Stimulated activated memory B cell treated with anti-CD40 and anti-IgM and Interleukin-4, amounts not matched to agents 10 μg/mL and 1 μg/mL and 100 μg/mL, for 72 hours (primary cell): ENCODE measurements at regions not wholly inside any gene's neighbourhood (a gene's known extent, or its start where the extent isn't known, plus 50 kb on each side); places are given as distances from the start of the nearest gene placed in this dataset.

Experiments used
- ATAC-seq: fragments of 150-1000 bp; cut with Tn5 transposase; 2 replicates; pipeline ENCODE4 v1.10.0; 2021
- H3K27ac Mint-ChIP-seq: one replicate; pipeline ENCODE4 v1.8.0; 2022; ENCODE audit warnings: mild to moderate bottlenecking, mixed read lengths
- H3K27me3 Mint-ChIP-seq: one replicate; pipeline ENCODE4 v1.8.0; 2022; ENCODE audit warnings: mixed read lengths
- H3K36me3 Mint-ChIP-seq: one replicate; pipeline ENCODE4 v1.8.0; 2022; ENCODE audit warnings: mixed read lengths
- H3K4me1 Mint-ChIP-seq: one replicate; pipeline ENCODE4 v1.8.0; 2022; ENCODE audit warnings: mixed read lengths
- H3K4me3 Mint-ChIP-seq: one replicate; pipeline ENCODE4 v1.8.0; 2022; ENCODE audit warnings: mild to moderate bottlenecking, moderate library complexity, mixed read lengths
- H3K9me3 Mint-ChIP-seq: one replicate; pipeline ENCODE4 v1.8.0; 2022; ENCODE audit warnings: mixed read lengths

DNA sequence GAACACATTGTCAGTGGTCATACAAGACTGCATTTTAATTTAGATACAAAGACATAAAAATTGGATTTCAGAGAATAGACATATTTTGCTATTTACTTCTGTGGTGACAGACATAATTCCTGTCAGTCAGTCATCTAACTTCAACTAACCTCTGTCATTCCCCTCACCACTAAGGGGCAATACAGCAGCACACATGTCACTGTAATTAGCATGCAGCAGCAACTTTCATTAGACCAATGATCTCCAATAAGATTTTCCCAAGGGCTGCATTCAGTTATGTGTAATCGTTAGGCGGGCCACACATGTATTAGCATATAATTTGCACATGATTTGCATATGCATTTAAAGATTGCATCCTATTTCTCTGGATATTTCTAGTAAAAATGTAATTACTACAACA is 624.5 kb downstream of the NR4A2 start:
- ATAC-seq = no peak
- Mint-ChIP-seq H3K9me3 (no peaks in the 10 kb centered on the region), H3K4me1 (no peaks in the 10 kb centered on the region), H3K27me3 (no peaks in the 10 kb centered on the region), H3K4me3 (no peak overlapping the region), H3K27ac (no peak overlapping the region), H3K36me3 (no peaks in the 10 kb centered on the region)

DNA sequence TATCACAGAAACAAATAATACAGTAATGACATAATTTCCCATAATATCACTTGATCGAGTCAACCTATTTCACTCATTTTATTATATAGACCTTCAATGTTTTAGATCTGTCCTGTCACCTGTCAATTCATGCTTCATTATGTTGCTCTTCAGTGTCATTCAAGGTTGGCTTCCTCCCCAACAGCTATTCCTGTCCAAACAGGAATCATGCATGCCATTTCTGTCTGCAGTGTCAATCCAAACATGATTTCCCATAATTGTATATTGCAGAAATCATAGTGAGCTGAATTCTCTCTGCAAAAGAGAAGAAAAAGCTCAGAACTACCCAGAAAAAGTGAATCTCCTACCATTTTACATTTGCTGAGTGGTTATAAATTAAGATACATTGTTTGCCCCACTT is 628.6 kb downstream of the NR4A2 start:
- Mint-ChIP-seq H3K36me3 (no peaks in the 10 kb centered on the region), H3K4me1 (no peaks in the 10 kb centered on the region), H3K4me3 (no peak overlapping the region), H3K27me3 (no peaks in the 10 kb centered on the region), H3K9me3 (no peaks in the 10 kb centered on the region), H3K27ac (no peak overlapping the region)
- no peak for ATAC-seq

DNA sequence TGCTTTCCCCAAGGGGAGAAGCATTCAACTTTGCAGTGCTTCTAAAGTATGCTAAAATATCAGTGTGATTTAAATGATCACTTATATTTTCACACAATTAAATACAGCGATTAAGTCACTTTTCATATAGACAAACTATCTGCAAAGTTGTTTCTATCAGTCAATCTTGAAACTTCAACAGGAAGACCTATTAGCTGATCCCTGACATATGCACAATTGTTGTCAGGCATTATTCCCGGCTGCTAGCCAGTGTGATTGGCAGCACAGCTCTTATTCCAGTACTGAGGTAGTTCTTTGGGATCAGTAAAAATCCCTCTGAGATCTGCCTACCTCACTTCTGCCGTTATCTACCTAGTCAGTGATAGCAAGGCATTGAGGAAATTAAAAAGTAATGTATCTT is 629.5 kb downstream of the NR4A2 start:
- Mint-ChIP-seq H3K36me3 (no peaks in the 10 kb centered on the region), H3K4me1 (no peaks in the 10 kb centered on the region), H3K9me3 (no peaks in the 10 kb centered on the region), H3K4me3 (no peak overlapping the region), H3K27me3 (no peaks in the 10 kb centered on the region), H3K27ac (no peak overlapping the region)
- no peak for ATAC-seq

DNA sequence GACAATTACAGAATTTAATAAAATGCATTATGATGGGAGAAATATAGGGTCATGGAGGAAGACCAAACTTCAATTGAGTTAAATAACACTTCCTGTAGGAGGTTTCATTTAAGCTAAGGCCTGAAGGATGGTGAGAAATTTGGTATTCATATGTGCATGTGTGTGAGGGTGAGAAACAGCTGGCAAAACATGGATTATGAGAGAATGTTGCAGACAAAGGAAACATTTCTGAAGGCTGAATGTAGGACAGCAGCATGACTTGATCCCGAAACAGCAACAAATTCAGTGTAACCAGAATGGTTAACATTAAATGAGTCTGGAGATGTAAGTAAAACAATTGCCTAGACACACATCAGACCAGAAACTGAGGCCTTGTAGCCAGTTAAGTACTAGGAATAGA is 630.8 kb downstream of the NR4A2 start:
- Mint-ChIP-seq H3K4me3 (no peak overlapping the region), H3K4me1 (no peaks in the 10 kb centered on the region), H3K27me3 (no peaks in the 10 kb centered on the region), H3K27ac (no peak overlapping the region), H3K36me3 (no peaks in the 10 kb centered on the region), H3K9me3 (no peaks in the 10 kb centered on the region)
- no peak for ATAC-seq

DNA sequence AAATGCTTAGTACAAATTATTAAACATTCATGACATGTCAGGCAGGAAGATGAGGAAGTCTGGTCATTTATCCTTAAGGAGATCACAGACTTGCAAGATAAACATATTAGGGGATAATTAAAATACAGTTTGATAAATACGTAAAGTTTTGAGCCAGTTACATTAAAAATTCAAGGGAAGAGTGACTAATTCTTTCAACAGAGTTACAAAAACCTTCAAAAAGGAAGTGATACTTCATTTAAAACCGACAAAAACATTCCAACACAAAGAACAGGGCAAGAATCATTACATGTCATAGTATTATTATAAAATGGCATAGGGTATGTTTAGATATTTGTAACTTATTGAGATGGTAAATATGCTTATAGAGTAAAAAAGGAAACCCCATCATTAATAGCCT is 636.0 kb downstream of the NR4A2 start:
- Mint-ChIP-seq H3K27ac (no peak overlapping the region), H3K4me3 (no peak overlapping the region), H3K27me3 (no peaks in the 10 kb centered on the region), H3K4me1 (no peaks in the 10 kb centered on the region), H3K9me3 (no peaks in the 10 kb centered on the region), H3K36me3 (no peaks in the 10 kb centered on the region)
- ATAC-seq = no peak

DNA sequence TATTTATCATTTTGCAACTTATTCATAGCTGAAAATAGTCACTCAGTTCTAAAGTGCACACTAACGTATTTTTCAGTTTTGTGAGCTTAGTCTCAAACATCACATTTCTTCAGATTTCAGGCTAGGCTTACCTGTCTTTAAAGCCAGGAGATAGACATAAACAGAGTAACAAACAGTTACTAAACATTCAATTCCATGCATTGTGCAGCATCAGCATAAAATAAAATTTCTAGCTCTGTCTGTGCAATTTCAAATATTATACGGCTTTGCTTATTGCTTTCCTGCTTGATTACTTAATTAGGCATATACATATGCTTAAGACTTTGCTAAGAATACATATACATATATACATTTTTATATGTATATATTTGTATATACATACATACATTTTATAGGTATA is 637.0 kb downstream of the NR4A2 start:
- Mint-ChIP-seq H3K27ac (no peak overlapping the region), H3K36me3 (no peaks in the 10 kb centered on the region), H3K4me3 (no peak overlapping the region), H3K4me1 (peaks cover 9% of the 10 kb centered on the region), H3K27me3 (no peaks in the 10 kb centered on the region), H3K9me3 (no peaks in the 10 kb centered on the region)
- ATAC-seq = no peak

DNA sequence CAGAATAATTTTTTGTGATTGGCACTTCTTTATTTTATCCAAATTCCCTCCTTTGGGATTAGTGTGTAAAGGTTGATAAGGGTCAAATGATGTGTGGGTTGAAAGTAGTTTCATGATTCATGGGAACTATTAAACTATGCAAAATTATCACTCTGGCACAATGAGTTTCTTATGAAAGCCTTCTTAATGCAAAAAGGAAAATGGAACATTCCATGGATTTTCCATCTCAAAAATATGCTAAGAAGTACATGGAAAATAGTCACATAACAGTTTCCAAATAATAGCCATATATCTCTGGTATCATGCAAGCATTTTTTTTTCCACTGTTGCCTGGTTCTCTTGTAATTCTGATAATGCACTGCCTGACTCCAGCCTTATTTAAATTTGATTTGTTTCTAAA is 639.7 kb downstream of the NR4A2 start:
- H3K27ac Mint-ChIP-seq = no peak overlapping the region
- peaks cover 9% of the 10 kb centered on the region for H3K4me1 Mint-ChIP-seq
- H3K27me3 Mint-ChIP-seq = no peaks in the 10 kb centered on the region
- no peaks in the 10 kb centered on the region for H3K9me3 Mint-ChIP-seq
- ATAC-seq = no peak
- no peaks in the 10 kb centered on the region for H3K36me3 Mint-ChIP-seq
- H3K4me3 Mint-ChIP-seq = no peak overlapping the region

DNA sequence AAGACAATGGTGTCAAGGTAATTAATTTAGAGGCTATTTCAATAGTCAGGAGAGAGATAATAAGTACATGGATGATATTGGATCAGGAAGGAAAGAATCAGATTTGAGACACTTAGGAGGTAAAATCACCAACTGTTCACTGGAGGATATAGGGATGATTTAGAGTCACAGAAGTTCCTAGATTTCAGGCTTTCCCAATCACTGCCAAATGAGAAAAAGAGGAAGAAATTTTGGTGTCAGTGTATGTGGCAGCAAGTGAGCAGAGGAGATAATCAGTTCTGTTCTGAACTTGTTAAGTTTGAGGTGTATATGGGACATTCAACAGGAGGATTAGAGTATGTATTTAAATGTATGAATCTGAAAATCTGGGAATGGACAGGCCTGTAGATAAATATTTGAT is 640.4 kb downstream of the NR4A2 start:
- no peaks in the 10 kb centered on the region for H3K27me3 Mint-ChIP-seq
- H3K36me3 Mint-ChIP-seq = no peaks in the 10 kb centered on the region
- H3K4me1 Mint-ChIP-seq = peaks cover 9% of the 10 kb centered on the region
- no peak overlapping the region for H3K4me3 Mint-ChIP-seq
- no peaks in the 10 kb centered on the region for H3K9me3 Mint-ChIP-seq
- no peak overlapping the region for H3K27ac Mint-ChIP-seq
- ATAC-seq = no peak

DNA sequence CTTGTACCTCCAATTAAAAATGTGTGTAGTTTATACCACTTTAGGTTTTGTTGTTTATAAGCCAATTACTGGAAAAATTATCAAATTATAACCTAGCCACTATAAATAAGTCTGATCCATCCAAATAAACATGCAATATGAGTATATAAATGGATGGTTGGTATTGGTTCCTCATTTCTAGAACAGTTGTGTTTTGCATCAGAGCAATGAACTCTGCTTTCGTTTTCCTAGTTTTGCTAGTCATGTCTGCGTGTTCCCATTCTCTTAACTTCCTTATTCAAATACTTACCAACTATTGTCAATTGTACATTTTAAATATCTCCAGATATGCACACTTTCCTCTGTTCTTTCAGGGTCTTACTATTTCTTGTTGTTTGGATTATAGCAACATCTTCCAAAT is 641.7 kb downstream of the NR4A2 start:
- no peak for ATAC-seq
- H3K4me1 Mint-ChIP-seq = peaks cover 9% of the 10 kb centered on the region
- no peak overlapping the region for H3K27ac Mint-ChIP-seq
- no peaks in the 10 kb centered on the region for H3K9me3 Mint-ChIP-seq
- no peaks in the 10 kb centered on the region for H3K36me3 Mint-ChIP-seq
- no peaks in the 10 kb centered on the region for H3K27me3 Mint-ChIP-seq
- no peak overlapping the region for H3K4me3 Mint-ChIP-seq

DNA sequence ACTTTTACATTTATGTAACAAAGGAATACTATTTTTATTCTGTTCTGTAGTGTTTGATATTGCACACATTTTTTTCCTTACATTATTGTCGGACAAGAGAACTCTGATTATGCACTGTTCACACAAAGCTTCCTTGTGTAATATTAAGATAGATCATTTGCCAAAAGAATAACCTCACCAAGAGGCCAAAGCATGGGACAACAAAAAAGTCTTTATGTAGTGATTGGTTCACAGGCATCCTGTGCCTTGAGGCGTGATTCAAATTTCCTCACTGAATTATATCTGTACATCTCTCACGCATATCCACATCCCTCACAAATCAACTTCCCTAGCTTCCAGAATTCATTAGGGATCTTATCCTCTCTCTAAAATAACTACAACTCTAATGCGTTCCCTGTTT is 642.7 kb downstream of the NR4A2 start:
- Mint-ChIP-seq H3K4me3 (no peak overlapping the region), H3K36me3 (no peaks in the 10 kb centered on the region), H3K9me3 (no peaks in the 10 kb centered on the region), H3K4me1 (peaks cover 9% of the 10 kb centered on the region), H3K27me3 (no peaks in the 10 kb centered on the region), H3K27ac (no peak overlapping the region)
- ATAC-seq = no peak

DNA sequence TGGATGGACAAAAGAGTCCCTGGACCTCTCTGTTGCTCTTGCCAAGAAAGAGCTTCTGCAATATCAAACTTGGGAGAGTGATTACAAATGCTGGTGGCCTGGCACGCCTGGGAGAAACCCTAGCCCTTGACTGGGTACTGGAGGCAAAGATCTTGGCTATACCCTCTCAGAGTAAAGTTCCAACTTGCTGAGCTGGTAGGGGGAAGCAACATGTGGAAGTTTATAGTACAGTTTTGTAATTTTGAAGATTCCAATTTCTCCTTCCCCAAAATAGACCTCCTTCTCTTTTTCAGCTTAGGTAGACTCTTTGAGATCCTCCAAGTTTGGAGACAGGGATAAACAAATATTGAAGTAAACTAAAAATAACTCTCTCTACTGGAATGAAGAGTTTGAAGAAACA is 645.3 kb downstream of the NR4A2 start:
- Mint-ChIP-seq H3K36me3 (no peaks in the 10 kb centered on the region), H3K4me1 (peaks cover 9% of the 10 kb centered on the region), H3K27me3 (no peaks in the 10 kb centered on the region), H3K9me3 (no peaks in the 10 kb centered on the region), H3K4me3 (no peak overlapping the region), H3K27ac (no peak overlapping the region)
- no peak for ATAC-seq

DNA sequence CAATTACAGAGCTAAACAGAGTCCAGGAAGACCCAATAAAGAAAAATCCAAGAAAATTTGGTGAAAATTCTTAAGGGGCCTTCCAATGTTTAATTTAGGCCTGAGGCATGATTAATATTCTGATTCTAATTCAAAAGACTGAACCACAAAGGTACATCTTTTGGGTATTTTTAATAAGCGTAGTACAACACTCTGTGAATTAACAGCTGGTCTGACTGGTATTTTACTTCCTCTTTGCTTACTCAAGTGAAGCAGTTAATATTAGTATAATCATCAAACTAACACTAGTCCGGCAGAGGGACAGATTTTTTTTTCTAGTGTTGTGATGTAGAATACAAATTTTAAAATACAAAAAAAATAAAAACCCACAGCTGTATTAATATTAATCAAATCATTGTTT is 652.9 kb downstream of the NR4A2 start:
- Mint-ChIP-seq H3K9me3 (peaks cover 3% of the 10 kb centered on the region), H3K36me3 (no peaks in the 10 kb centered on the region), H3K27ac (no peak overlapping the region), H3K4me1 (no peaks in the 10 kb centered on the region), H3K4me3 (no peak overlapping the region), H3K27me3 (no peaks in the 10 kb centered on the region)
- ATAC-seq = no peak

DNA sequence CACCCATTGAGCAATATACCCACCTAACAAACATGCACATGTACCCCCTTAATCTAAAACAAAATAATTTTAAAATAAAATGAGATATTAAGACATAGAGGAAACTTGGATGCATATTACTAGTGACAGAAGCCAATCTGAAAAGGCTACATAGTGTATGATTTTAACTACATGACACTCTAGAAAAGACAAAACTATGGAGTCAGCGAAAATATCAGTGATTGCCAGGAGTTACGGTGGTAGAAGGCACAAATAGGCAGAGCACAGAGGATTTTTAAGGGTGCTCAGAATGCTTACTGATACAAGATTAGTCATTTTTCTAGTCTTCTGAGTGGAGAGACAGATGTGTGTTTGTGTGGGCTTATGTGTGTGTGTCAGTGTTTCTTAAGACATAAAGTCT is 656.6 kb downstream of the NR4A2 start:
- no peaks in the 10 kb centered on the region for H3K36me3 Mint-ChIP-seq
- H3K27ac Mint-ChIP-seq = no peak overlapping the region
- H3K4me3 Mint-ChIP-seq = no peak overlapping the region
- no peaks in the 10 kb centered on the region for H3K4me1 Mint-ChIP-seq
- H3K27me3 Mint-ChIP-seq = no peaks in the 10 kb centered on the region
- H3K9me3 Mint-ChIP-seq = peaks cover 7% of the 10 kb centered on the region
- ATAC-seq = no peak

DNA sequence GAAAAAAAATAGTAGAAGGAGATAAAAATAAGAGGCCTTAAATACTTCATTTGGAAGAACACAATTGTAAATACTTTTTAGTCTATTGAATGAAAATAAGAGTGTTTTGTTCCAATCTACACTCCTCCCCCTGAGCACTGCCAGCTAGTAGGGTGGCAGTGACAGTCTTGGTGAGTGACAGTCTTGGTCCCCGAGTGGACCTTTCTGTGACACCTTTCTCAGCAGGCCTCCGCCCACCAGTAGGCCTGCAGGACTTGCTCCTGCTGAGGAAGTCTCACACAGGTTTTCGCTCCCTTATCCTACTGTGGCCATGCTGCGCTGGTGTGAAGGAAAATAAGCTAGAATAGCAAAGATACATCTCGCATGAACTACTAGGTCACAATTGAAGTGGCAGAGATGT is 666.8 kb downstream of the NR4A2 start:
- Mint-ChIP-seq H3K4me1 (no peaks in the 10 kb centered on the region), H3K9me3 (no peaks in the 10 kb centered on the region)
- ATAC-seq = no peak

DNA sequence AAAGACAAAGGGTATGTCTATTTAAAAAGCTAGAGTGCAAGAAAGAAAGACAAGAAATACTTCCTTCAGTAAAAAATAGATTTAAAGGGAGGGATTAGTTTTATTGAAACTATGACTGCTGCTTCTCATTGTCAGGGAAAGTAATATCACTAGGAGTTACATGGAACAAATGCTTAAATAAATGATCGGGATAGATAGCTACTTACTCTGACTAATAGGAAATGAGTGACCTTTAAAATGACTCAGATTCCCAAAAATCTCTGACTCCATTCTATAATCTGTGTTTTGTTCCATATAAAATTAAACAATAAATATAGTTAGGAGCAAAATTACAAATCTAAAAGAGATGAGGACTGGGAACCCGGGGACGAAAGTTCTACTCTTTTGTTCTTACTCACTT is 669.3 kb downstream of the NR4A2 start:
- no peaks in the 10 kb centered on the region for H3K27me3 Mint-ChIP-seq
- no peak for ATAC-seq
- H3K9me3 Mint-ChIP-seq = no peaks in the 10 kb centered on the region
- no peaks in the 10 kb centered on the region for H3K4me1 Mint-ChIP-seq
- H3K36me3 Mint-ChIP-seq = no peaks in the 10 kb centered on the region
- no peak overlapping the region for H3K27ac Mint-ChIP-seq
- no peak overlapping the region for H3K4me3 Mint-ChIP-seq

More for the DNA sequence above, 666.8 kb downstream of the NR4A2 start:
- Mint-ChIP-seq H3K27me3 (no peaks in the 10 kb centered on the region), H3K27ac (no peak overlapping the region), H3K36me3 (no peaks in the 10 kb centered on the region), H3K4me3 (no peak overlapping the region)

DNA sequence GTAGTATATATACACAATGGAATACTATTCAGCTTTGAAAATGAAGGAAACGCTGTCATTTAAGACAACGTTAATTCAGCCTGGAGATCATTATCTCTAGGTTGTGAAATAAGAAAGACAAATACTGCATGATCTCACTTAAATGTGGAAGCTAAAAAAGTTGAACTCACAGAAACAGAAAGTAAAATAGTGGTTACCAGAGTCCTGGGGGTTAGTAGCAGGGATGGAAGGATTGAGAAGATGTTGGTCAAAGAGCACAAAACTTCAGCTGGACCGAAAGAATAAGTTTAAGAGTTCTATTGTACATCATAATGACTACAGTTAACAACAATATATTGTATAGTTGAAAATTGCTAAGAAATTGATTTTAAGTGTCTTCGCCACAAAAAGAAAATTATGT is 670.3 kb downstream of the NR4A2 start:
- H3K4me3 Mint-ChIP-seq = no peak overlapping the region
- H3K4me1 Mint-ChIP-seq = no peaks in the 10 kb centered on the region
- H3K27me3 Mint-ChIP-seq = no peaks in the 10 kb centered on the region
- H3K27ac Mint-ChIP-seq = no peak overlapping the region
- H3K36me3 Mint-ChIP-seq = no peaks in the 10 kb centered on the region
- no peak for ATAC-seq
- no peaks in the 10 kb centered on the region for H3K9me3 Mint-ChIP-seq

DNA sequence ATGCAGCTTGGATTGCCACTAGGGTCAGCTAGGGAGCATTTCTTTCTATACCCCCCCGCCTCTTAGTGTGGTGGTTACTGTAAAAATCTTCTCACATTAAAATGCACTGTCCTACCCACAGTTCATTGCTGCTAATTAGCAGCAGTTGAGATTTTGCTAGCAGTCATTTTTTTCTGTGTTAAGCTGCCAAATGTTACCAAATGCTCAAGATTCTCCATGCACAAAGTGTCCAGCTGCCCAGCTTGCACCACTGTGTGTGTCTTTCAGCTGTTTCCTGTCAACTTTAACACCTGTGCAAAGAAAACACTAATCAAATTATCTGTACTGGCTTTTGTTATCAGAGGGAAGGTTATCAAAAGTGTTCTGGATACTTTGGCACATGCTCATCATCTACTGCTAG is 679.3 kb downstream of the NR4A2 start:
- no peaks in the 10 kb centered on the region for H3K27me3 Mint-ChIP-seq
- H3K4me1 Mint-ChIP-seq = no peaks in the 10 kb centered on the region
- no peaks in the 10 kb centered on the region for H3K9me3 Mint-ChIP-seq
- no peak for ATAC-seq
- no peaks in the 10 kb centered on the region for H3K36me3 Mint-ChIP-seq
- no peak overlapping the region for H3K27ac Mint-ChIP-seq
- no peak overlapping the region for H3K4me3 Mint-ChIP-seq
